ENCODE measurements at regions not wholly inside any gene's neighbourhood (a gene's known extent, or its start where the extent isn't known, plus 50 kb on each side); places are given as distances from the start of the nearest gene placed in this dataset.

GRCh38 chr3:6078436-6078835, 782.5 kb upstream of the GRM7 start:
- no peak for DNase-seq (ENCODE audit: extremely low read depth in 1 of 11, low read depth in 9 of 11, low spot score in 4 of 11)

- no peak for DNase-seq (ENCODE audit: extremely low read depth in 1 of 11, low read depth in 9 of 11, low spot score in 4 of 11)
Observed at GRCh38 chr3:6079011-6079410, 781.9 kb upstream of the GRM7 start.

GRCh38 chr3:6079561-6080179, 781.2 kb upstream of the GRM7 start:
- DNase-seq (ENCODE audit: extremely low read depth in 1 of 11, low read depth in 9 of 11, low spot score in 4 of 11): no peak

GRCh38 chr3:6088433-6088832, 772.5 kb upstream of the GRM7 start:
- DNase-seq (ENCODE audit: extremely low read depth in 1 of 11, low read depth in 9 of 11, low spot score in 4 of 11): no peak

GRCh38 chr3:6089780-6090179, 771.1 kb upstream of the GRM7 start:
- no peak for DNase-seq (ENCODE audit: extremely low read depth in 1 of 11, low read depth in 9 of 11, low spot score in 4 of 11)

GRCh38 chr3:6091262-6091661, 769.7 kb upstream of the GRM7 start:
- DNase-seq (ENCODE audit: extremely low read depth in 1 of 11, low read depth in 9 of 11, low spot score in 4 of 11): no peak

GRCh38 chr3:6095006-6095405, 765.9 kb upstream of the GRM7 start:
- no peak for DNase-seq (ENCODE audit: extremely low read depth in 1 of 11, low read depth in 9 of 11, low spot score in 4 of 11)

- DNase-seq (ENCODE audit: extremely low read depth in 1 of 11, low read depth in 9 of 11, low spot score in 4 of 11): no peak
Observed at GRCh38 chr3:6097021-6097420, 763.9 kb upstream of the GRM7 start.

GRCh38 chr3:6097556-6097955, 763.4 kb upstream of the GRM7 start:
- DNase-seq (ENCODE audit: extremely low read depth in 1 of 11, low read depth in 9 of 11, low spot score in 4 of 11): no peak

GRCh38 chr3:6098516-6099157, 762.3 kb upstream of the GRM7 start:
- DNase-seq (ENCODE audit: extremely low read depth in 1 of 11, low read depth in 9 of 11, low spot score in 4 of 11): no peak

GRCh38 chr3:6099458-6100075, 761.3 kb upstream of the GRM7 start:
- no peak for DNase-seq (ENCODE audit: extremely low read depth in 1 of 11, low read depth in 9 of 11, low spot score in 4 of 11)

GRCh38 chr3:6105187-6105586, 755.7 kb upstream of the GRM7 start:
- no peak for DNase-seq (ENCODE audit: extremely low read depth in 1 of 11, low read depth in 9 of 11, low spot score in 4 of 11)

- DNase-seq (ENCODE audit: extremely low read depth in 1 of 11, low read depth in 9 of 11, low spot score in 4 of 11): no peak
Observed at GRCh38 chr3:6108957-6109356, 752.0 kb upstream of the GRM7 start.

GRCh38 chr3:6110451-6110850, 750.5 kb upstream of the GRM7 start:
- no peak for DNase-seq (ENCODE audit: extremely low read depth in 1 of 11, low read depth in 9 of 11, low spot score in 4 of 11)

- DNase-seq (ENCODE audit: extremely low read depth in 1 of 11, low read depth in 9 of 11, low spot score in 4 of 11): no peak
Observed at GRCh38 chr3:6112546-6112945, 748.4 kb upstream of the GRM7 start.

GRCh38 chr3:6113338-6113737, 747.6 kb upstream of the GRM7 start:
- DNase-seq (ENCODE audit: extremely low read depth in 1 of 11, low read depth in 9 of 11, low spot score in 4 of 11): no peak

- no peak for DNase-seq (ENCODE audit: extremely low read depth in 1 of 11, low read depth in 9 of 11, low spot score in 4 of 11)
Observed at GRCh38 chr3:6119367-6119766, 741.5 kb upstream of the GRM7 start.

- DNase-seq (ENCODE audit: extremely low read depth in 1 of 11, low read depth in 9 of 11, low spot score in 4 of 11): no peak
Observed at GRCh38 chr3:6120786-6121185, 740.1 kb upstream of the GRM7 start.

- DNase-seq (ENCODE audit: extremely low read depth in 1 of 11, low read depth in 9 of 11, low spot score in 4 of 11): no peak
Observed at GRCh38 chr3:6124875-6125274, 736.0 kb upstream of the GRM7 start.

GRCh38 chr3:6125520-6125919, 735.4 kb upstream of the GRM7 start:
- DNase-seq (ENCODE audit: extremely low read depth in 1 of 11, low read depth in 9 of 11, low spot score in 4 of 11): no peak

Measured in renal cortex interstitium (tissue), 11 donors.